NK-92 treated with Interleukin-12 subunit alpha and Interleukin-12 subunit beta, amount 100 ng/mL, for 24 hours (cell line): ENCODE measurements at regions not wholly inside any gene's neighbourhood (a gene's known extent, or its start where the extent isn't known, plus 50 kb on each side); places are given as distances from the start of the nearest gene placed in this dataset.

Experiments used
- DNase-seq: peaks from one replicate; lab custom pipeline; 2025; lab: John Stamatoyannopoulos, UW

DNA sequence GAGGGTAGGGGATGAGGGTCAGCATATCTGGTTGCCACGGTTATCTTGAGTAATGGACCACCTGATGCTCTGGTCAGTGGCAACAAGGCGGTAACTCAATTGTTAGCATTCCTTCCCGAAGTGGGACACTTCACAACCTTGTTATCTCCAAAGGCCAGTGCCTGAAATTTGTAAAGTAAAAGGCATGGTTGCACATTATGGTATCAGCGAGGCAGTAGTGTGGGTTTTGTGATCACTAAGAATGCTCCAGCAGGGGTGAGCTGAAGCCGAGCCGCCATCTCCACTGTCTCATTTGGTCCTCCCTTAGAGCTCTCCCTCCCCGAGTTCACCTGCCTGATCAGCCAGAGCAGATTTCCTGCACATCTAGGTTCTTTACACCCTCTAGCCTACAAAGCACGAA, 50.5 kb upstream of the LGALSL start:
- no peak for DNase-seq

DNA sequence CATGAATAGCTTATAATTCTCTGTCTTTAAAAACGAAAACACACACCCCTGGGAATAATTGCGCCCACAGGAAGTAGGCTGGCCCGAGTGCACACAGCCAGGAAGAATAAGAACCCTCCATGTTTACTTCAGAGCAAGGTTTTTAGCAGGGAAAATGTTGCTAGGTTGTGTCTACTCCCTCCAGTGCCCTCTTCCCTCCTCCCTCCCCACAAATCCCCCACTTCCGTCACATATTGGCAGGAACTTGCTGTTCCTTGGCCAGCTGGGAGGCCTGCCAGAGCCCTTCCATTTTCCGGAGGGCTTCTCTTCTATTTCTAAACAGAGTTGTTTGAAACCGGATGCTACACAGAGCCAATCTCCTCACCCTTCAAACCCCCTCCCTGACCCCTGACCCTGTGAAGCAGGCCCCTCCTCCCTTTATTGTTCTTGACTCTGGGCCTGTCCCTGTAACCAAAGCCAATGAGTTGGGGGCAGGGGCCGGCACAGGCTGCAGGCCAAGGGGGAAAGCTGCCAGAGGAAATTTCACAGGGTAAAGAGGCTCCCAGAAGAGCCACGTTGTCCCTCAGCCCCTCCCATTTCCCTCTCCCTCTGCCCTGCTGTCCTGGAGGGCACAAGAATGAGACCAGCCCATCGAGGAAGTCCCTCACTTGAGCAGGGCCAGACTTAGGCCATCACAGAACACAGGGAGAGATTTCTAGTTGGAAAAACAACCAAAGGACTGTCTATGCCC, 49.8 kb upstream of the LGALSL start:
- DNase-seq = no peak
